NCI-H460 (cell line): ENCODE measurements at regions not wholly inside any gene's neighbourhood (a gene's known extent, or its start where the extent isn't known, plus 50 kb on each side); places are given as distances from the start of the nearest gene placed in this dataset.

Experiments used
- DNase-seq: peaks from one replicate; pipeline ENCODE4 v3.0.0-alpha.2; 2016; ENCODE audit warnings: low read depth; ENCODE audit errors: extremely low read depth

GRCh38 chr6:97668716-97669115, 385.7 kb upstream of the MMS22L start:
- no peak for DNase-seq

GRCh38 chr6:97669191-97670031, 386.4 kb upstream of the MMS22L start:
- DNase-seq = no peak

GRCh38 chr6:97674802-97675201, 391.8 kb upstream of the MMS22L start:
- no peak for DNase-seq

- no peak for DNase-seq
Measured at GRCh38 chr6:97677626-97678025, 394.6 kb upstream of the MMS22L start.

GRCh38 chr6:97687916-97688315, 404.9 kb upstream of the MMS22L start:
- no peak for DNase-seq

GRCh38 chr6:97689078-97689754, 406.2 kb upstream of the MMS22L start:
- DNase-seq = no peak

GRCh38 chr6:97697456-97697855, 414.4 kb upstream of the MMS22L start:
- no peak for DNase-seq

GRCh38 chr6:97701801-97702200, 418.8 kb upstream of the MMS22L start:
- DNase-seq = no peak

- no peak for DNase-seq
Measured at GRCh38 chr6:97702248-97702647, 419.2 kb upstream of the MMS22L start.

- no peak for DNase-seq
Measured at GRCh38 chr6:97703661-97704060, 420.6 kb upstream of the MMS22L start.

GRCh38 chr6:97705568-97705967, 422.6 kb upstream of the MMS22L start:
- no peak for DNase-seq

- DNase-seq = no peak
Measured at GRCh38 chr6:97712751-97713150, 429.7 kb upstream of the MMS22L start.

- DNase-seq = no peak
Measured at GRCh38 chr6:97714772-97715171, 431.8 kb upstream of the MMS22L start.

GRCh38 chr6:97717086-97717485, 434.1 kb upstream of the MMS22L start:
- no peak for DNase-seq

GRCh38 chr6:97726378-97726777, 443.4 kb upstream of the MMS22L start:
- peak; percentile 1 for DNase-seq

GRCh38 chr6:97732045-97732444, 449.0 kb upstream of the MMS22L start:
- DNase-seq = no peak

GRCh38 chr6:97757575-97757974, 474.6 kb upstream of the MMS22L start:
- no peak for DNase-seq

GRCh38 chr6:97765461-97765860, 482.4 kb upstream of the MMS22L start:
- peak; percentile 74 for DNase-seq

- DNase-seq = no peak
Measured at GRCh38 chr6:97771372-97771771, 488.4 kb upstream of the MMS22L start.

GRCh38 chr6:97775012-97775411, 492.0 kb upstream of the MMS22L start:
- DNase-seq = no peak

- DNase-seq = no peak
Measured at GRCh38 chr6:97778290-97779038, 495.4 kb upstream of the MMS22L start.
